A549 (cell line): ENCODE measurements at regions not wholly inside any gene's neighbourhood (a gene's known extent, or its start where the extent isn't known, plus 50 kb on each side); places are given as distances from the start of the nearest gene placed in this dataset.

Experiments
- ATAC-seq, 2 experiments: fragments of 200-7000 bp in 1 of 2; fragments of >200 bp in 1 of 2; cut with Nextera tagmentation in 1 of 2; cut with Tn5 transposase in 1 of 2; 3 replicates each; pipeline versions ENCODE4 v1.8.0 to v1.9.1; 2018 to 2020; ENCODE audit warnings: mild to moderate bottlenecking in 1 of 2, moderate library complexity in 1 of 2
- CTCF ChIA-PET: fragments of 300-600 bp; sonication (Branson Sonifier 250); formaldehyde crosslinking; extraction: SDS; loops from one replicate; lab custom pipeline; 2021; ENCODE audit warnings: antibody characterized with exemption, inconsistent platforms; lab: Yijun Ruan, JAX
- POLR2A ChIA-PET: fragments of 350-600 bp; formaldehyde crosslinking; extraction: SDS; loops from one replicate; lab custom pipeline; 2021; ENCODE audit warnings: antibody characterized with exemption, inconsistent platforms; lab: Yijun Ruan, JAX
- DNase-seq, 2 experiments: peaks; one replicate each; pipeline versions ENCODE4 v3.0.0 to v3.0.0-alpha.2; 2011 to 2016; ENCODE audit warnings: low read depth in 1 of 2, low spot score in 1 of 2
- FAIRE-seq: peaks from 2 replicates; lab custom pipeline; 2011; peaks lifted over from hg19 to GRCh38; lab: Jason Lieb, UNC
- H3K27ac ChIP-seq, 2 experiments: fragments of >200 bp; sonication (Bioruptor Twin); formaldehyde crosslinking; 3 replicates each; pipeline ENCODE4 v1.5.1; 2016 to 2017
- H3K4me1 ChIP-seq: fragments of >200 bp; sonication (Bioruptor Twin); formaldehyde crosslinking; 3 replicates; pipeline ENCODE4 v1.6.1; 2016
- H3K4me2 ChIP-seq: fragments of >200 bp; sonication (Bioruptor Twin); formaldehyde crosslinking; 3 replicates; pipeline ENCODE4 v1.6.1; 2016
- H3K4me3 ChIP-seq: fragments of >200 bp; sonication (Bioruptor Twin); formaldehyde crosslinking; 3 replicates; pipeline ENCODE4 v1.5.1; 2016
- H3K9me3 ChIP-seq: fragments of >200 bp; sonication (Bioruptor Twin); formaldehyde crosslinking; 3 replicates; pipeline ENCODE4 v1.6.1; 2016
- CEBPB ChIP-seq, 2 experiments: fragments of >200 bp in 1 of 2; sonication (Bioruptor Twin) in 1 of 2; formaldehyde crosslinking in 1 of 2; IDR thresholded peaks; 2 replicates each; pipeline ENCODE4 v1.6.1; 2012 to 2016
- EHMT2 ChIP-seq: fragments of 200-600 bp; sonication (generic); IDR thresholded peaks from 2 replicates; pipeline ENCODE4 v1.6.1; 2016; ENCODE audit warnings: antibody characterized with exemption, low read depth, mild to moderate bottlenecking, moderate library complexity
- FOSB ChIP-seq: fragments of 250-450 bp; sonication (Bioruptor Pico); IDR thresholded peaks from 2 replicates; pipeline ENCODE4 v1.5.0; 2020; ENCODE audit warnings: mild to moderate bottlenecking, moderate library complexity
- FOXS1 ChIP-seq: fragments of 250-450 bp; sonication (Bioruptor Pico); IDR thresholded peaks from 2 replicates; pipeline ENCODE4 v1.5.0; 2020; ENCODE audit warnings: mild to moderate bottlenecking, moderate library complexity
- HOXB13 ChIP-seq: fragments of 250-450 bp; sonication (Bioruptor Pico); IDR thresholded peaks from 2 replicates; pipeline ENCODE4 v1.5.0; 2020; ENCODE audit warnings: low read depth, mild to moderate bottlenecking, moderate library complexity
- KDM1A ChIP-seq: fragments of 200-600 bp; sonication (generic); IDR thresholded peaks from 2 replicates; pipeline ENCODE4 v1.6.1; 2016; ENCODE audit warnings: low read depth, mild to moderate bottlenecking
- MAZ ChIP-seq: fragments of 150-350 bp; IDR thresholded peaks from 2 replicates; pipeline ENCODE4 v1.6.1; 2014; ENCODE audit warnings: antibody characterized with exemption, low read depth, low read length, borderline replicate concordance
- PHF8 ChIP-seq: fragments of 200-600 bp; sonication (generic); IDR thresholded peaks from 2 replicates; pipeline ENCODE4 v1.6.1; 2016; ENCODE audit warnings: low read depth, mild to moderate bottlenecking, antibody characterized with exemption, moderate library complexity, borderline replicate concordance
- RAD21 ChIP-seq, 2 experiments: fragments of >200 bp in 1 of 2; sonication (Bioruptor Twin) in 1 of 2; formaldehyde crosslinking in 1 of 2; IDR thresholded peaks in 1 of 2; conservative IDR thresholded peaks in 1 of 2; 2 replicates in 1 of 2; 3 replicates in 1 of 2; pipeline ENCODE4 v1.6.1; 2012 to 2018; ENCODE audit warnings: inconsistent platforms in 1 of 2
- TFCP2L1 ChIP-seq: fragments of 250-450 bp; sonication (Bioruptor Pico); IDR thresholded peaks from 2 replicates; pipeline ENCODE4 v1.5.0; 2021; ENCODE audit warnings: mild to moderate bottlenecking
- ZFP36 ChIP-seq: fragments of 450-650 bp; IDR thresholded peaks from 2 replicates; pipeline ENCODE4 v1.6.1; 2014; ENCODE audit warnings: borderline replicate concordance; ENCODE audit not compliant: partially characterized antibody
- ZNF302 ChIP-seq: fragments of 250-450 bp; sonication (Bioruptor Pico); IDR thresholded peaks from 2 replicates; pipeline ENCODE4 v1.9.0; 2021; ENCODE audit warnings: inconsistent platforms, mild to moderate bottlenecking, moderate library complexity
- WGBS: methylation state at CpG from one replicate; pipeline ENCODE4 v1.1.6; 2017; ENCODE audit errors: missing lambda C conversion rate; 5-methylcytosine and 5-hydroxymethylcytosine counted together
- TF ChIP-seq, protein P1 (sequence below): IDR thresholded peaks from 2 replicates; pipeline ENCODE4 v1.6.1; 2012
- TF ChIP-seq, protein P2 (sequence below): fragments of >200 bp; sonication (Bioruptor Twin); formaldehyde crosslinking; IDR thresholded peaks from 2 replicates; pipeline ENCODE4 v1.6.1; 2016
- TF ChIP-seq, protein P3 (sequence below): fragments of >200 bp; sonication (Bioruptor Twin); formaldehyde crosslinking; IDR thresholded peaks from 3 replicates; pipeline ENCODE4 v1.5.1; 2016

DNA sequence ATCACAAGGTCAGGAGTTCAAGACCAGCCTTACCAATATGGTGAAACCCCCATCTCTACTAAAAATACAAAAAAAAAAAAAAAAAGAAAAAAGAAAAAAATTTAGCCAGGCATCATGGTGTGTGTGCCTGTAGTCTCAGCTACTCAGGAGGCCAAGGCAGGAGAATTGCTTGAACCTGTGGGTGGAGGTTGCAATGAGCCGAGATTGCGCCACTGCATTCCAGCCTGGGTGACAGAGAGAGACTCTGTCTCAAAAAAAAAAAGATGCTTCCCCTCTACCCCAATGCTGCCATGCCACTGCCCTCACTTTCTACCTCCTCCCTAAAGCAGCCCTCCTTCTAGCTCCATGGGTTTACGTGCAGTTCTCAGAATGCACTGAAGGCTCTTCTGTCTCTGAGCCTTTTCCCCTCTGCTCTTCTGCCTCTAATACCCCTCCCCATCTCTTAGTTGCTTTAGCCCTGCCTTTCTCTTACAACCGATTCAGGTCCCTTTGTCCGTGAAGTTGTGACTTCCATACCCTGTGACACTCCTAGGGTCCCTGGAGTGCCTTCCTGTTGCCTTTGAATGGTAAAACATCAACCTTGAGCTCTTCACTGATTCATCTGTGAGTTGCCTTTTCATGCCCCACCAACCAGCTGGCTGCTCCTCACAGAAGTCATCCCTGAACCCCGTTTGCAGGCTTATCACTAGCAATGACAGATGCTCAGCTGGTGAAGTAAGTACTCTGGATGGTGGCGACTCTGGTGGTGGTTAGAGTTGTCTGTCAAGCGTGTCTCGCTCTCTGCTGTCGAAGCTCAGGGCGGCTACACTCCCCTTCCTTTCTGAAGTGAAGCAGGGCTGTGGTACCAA lies 234.9 kb downstream of the RHOU start:
- FAIRE-seq: no peak
- TF ChIP-seq RAD21 (conservative IDR thresholded peaks at IDR 0.05 in 1 of 2, IDR thresholded peaks at IDR 0.05 in 1 of 2) (no peak), FOXS1 (CRISPR knock-in tag) (no peak), CEBPB (IDR thresholded peaks at IDR 0.05) (no peak), HOXB13 (CRISPR knock-in tag) (no peak), KDM1A (no peak), MAZ (no peak)
- TF ChIP-seq, all 56 proteins: peak for 0
- no peak overlapping the region for H3K27ac ChIP-seq
- no peak for ATAC-seq
- no peak overlapping the region for H3K4me2 ChIP-seq
- WGBS: 86% methylated on average over 11 of the region's 11 CpGs
- ChIA-PET POLR2A (no interaction called here), CTCF (interaction anchor here (0.6 to 1.2 kb wide), 4 partner anchors 9 to 100 kb away, joined by 3 to 4 read pairs (median 3); no protein-coding TSS in a partner anchor)
- no peaks in the 10 kb centered on the region for H3K4me1 ChIP-seq
- H3K4me3 ChIP-seq: no peak overlapping the region
- H3K9me3 ChIP-seq: no peaks in the 10 kb centered on the region
- DNase-seq: no peak

DNA sequence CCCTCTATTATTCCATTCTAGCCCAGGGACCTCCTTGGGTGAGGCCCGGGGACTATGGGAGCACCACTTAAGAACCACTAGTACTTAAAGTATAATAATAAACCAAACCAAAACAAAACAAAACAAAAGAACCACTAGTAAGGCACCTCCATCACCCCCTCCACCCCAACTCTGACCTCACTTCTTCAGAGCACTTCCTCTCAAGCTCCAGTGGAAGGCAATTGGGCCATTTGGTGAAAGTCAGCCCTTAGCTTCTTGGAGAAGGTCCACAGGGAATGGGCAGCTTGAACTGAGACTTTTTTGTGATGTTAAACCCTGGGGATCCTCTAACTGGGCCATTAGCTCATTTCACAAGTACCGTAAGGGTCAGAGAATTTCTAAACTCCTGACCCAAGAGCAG lies 237.3 kb downstream of the RHOU start:
- DNase-seq (no peak), FAIRE-seq (no peak)

DNA sequence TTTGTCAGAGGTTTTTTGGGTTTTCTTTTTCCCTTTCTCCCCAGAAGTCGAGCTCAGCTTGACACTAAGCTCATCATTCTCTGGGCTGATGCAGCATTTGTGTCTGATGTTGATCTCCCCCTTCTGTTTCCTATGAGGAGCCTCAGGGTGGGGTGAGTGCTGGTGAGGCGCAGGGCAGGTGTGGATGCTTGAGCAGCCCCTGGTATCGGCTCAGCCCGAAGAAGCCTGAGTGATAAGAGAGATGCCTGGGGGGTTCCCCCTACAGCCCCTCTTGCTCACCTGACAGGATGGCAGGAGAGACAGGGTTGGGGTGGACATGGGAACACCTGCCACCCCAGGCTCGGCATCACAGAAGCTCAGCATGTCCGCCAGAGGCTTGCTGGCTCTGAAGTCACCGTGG lies 239.0 kb downstream of the RHOU start:
- Histone ChIP-seq H3K4me3 (no peak overlapping the region), H3K4me1 (no peaks in the 10 kb centered on the region), H3K27ac (no peak overlapping the region), H3K4me2 (no peak overlapping the region), H3K9me3 (no peaks in the 10 kb centered on the region)
- 81% methylated on average over 6 of the region's 7 CpGs for WGBS
- POLR2A ChIA-PET: no interaction called here
- FAIRE-seq (no peak), ATAC-seq (no peak), DNase-seq (no peak)
- CTCF ChIA-PET: interaction anchor here (1.6 kb wide), 1 partner anchor 9 kb away, joined by 6 read pairs; no protein-coding TSS in a partner anchor
- TF ChIP-seq PHF8 (no peak), EHMT2 (no peak), TFCP2L1 (no peak), FOSB (CRISPR knock-in tag) (no peak), ZFP36 (no peak)
- TF ChIP-seq, protein P1, sequence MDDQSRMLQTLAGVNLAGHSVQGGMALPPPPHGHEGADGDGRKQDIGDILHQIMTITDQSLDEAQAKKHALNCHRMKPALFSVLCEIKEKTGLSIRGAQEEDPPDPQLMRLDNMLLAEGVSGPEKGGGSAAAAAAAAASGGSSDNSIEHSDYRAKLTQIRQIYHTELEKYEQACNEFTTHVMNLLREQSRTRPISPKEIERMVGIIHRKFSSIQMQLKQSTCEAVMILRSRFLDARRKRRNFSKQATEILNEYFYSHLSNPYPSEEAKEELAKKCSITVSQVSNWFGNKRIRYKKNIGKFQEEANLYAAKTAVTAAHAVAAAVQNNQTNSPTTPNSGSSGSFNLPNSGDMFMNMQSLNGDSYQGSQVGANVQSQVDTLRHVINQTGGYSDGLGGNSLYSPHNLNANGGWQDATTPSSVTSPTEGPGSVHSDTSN: no peak
- TF ChIP-seq, protein P2, sequence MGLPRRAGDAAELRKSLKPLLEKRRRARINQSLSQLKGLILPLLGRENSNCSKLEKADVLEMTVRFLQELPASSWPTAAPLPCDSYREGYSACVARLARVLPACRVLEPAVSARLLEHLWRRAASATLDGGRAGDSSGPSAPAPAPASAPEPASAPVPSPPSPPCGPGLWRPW: no peak

More for the DNA sequence above, 237.3 kb downstream of the RHOU start:
- TF ChIP-seq, protein P3, sequence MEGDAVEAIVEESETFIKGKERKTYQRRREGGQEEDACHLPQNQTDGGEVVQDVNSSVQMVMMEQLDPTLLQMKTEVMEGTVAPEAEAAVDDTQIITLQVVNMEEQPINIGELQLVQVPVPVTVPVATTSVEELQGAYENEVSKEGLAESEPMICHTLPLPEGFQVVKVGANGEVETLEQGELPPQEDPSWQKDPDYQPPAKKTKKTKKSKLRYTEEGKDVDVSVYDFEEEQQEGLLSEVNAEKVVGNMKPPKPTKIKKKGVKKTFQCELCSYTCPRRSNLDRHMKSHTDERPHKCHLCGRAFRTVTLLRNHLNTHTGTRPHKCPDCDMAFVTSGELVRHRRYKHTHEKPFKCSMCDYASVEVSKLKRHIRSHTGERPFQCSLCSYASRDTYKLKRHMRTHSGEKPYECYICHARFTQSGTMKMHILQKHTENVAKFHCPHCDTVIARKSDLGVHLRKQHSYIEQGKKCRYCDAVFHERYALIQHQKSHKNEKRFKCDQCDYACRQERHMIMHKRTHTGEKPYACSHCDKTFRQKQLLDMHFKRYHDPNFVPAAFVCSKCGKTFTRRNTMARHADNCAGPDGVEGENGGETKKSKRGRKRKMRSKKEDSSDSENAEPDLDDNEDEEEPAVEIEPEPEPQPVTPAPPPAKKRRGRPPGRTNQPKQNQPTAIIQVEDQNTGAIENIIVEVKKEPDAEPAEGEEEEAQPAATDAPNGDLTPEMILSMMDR: no peak
- no peak for TF ChIP-seq ZNF302 (CRISPR knock-in tag)
- no peak overlapping the region for H3K4me2 ChIP-seq
- H3K9me3 ChIP-seq: no peaks in the 10 kb centered on the region
- no peaks in the 10 kb centered on the region for H3K4me1 ChIP-seq
- ChIA-PET CTCF (interaction anchor here (1.0 to 1.7 kb wide), 2 partner anchors 238 to 308 kb away, joined by 3 to 4 read pairs; no protein-coding TSS in a partner anchor), POLR2A (no interaction called here)
- no peak overlapping the region for H3K27ac ChIP-seq
- WGBS: 96% methylated on average over 2 of the region's 2 CpGs
- ATAC-seq: no peak
- H3K4me3 ChIP-seq: no peak overlapping the region
